KG1 (cell line): ENCODE measurements at regions not wholly inside any gene's neighbourhood (a gene's known extent, or its start where the extent isn't known, plus 50 kb on each side); places are given as distances from the start of the nearest gene placed in this dataset.
"Not testable (repeated sequence)": the region's sequence is repeated elsewhere in the genome, so short reads cannot be mapped to it uniquely, and the experiment has no call there.

Source experiments
- DNase-seq: peaks from one replicate; lab custom pipeline; 2025; lab: John Stamatoyannopoulos, UW

DNA sequence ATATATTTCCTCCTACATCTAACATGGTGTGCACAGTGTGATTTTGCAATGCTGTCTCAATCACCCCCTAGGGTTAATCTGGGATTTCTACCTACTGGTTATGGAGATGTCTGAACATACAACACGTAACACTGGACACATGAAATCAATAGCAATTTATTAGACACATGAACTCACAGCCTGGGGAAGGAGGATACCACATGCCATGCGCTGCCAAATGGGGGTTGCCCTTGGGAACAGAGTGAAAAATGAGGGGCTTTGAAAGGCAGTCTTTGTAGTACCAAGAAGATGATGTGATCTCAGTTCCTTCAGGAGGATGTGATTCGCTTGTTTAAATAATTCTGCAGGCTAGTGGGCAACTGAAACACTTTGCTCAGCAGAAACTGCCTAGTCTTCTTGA is 253.6 kb upstream of the LRRC4C start:
- no peak for DNase-seq

DNA sequence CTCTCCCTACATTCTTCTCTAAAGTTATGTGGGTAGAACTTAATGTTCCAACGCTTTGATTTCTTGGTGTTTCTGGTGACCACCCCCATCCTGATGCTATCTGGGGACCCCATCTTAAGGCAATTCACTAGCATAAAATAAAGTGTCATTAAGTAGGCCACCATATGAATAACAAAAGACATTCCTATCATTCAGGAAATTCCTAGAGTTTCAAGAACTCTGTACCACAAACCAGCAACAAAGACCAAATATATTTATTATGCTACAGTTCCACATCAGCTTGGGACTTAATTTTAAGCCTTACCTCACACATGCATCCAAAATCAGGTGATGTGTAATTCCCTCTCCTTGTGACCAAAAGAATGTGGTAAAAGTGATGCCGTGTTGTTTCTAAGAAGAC is 254.6 kb upstream of the LRRC4C start:
- DNase-seq = no peak

DNA sequence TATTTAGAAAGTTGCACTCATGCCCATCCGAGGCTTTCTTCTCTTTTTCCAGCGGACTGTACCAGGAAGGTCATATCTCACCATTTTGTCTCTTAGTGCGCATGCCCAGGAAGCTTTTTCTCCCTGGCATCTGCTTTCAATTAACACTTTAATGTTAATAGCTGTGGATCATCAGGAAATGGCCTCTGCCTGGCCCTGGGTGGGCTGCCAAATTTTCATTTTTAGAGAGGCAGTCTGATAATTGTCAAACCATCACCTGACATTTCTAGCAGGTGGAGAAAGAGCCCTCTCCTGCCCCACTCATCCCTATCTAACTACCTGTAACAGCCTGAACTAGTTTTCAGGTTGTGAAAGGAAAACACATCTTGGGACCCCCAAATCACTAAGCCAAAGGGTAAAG is 257.4 kb upstream of the LRRC4C start:
- DNase-seq = no peak

DNA sequence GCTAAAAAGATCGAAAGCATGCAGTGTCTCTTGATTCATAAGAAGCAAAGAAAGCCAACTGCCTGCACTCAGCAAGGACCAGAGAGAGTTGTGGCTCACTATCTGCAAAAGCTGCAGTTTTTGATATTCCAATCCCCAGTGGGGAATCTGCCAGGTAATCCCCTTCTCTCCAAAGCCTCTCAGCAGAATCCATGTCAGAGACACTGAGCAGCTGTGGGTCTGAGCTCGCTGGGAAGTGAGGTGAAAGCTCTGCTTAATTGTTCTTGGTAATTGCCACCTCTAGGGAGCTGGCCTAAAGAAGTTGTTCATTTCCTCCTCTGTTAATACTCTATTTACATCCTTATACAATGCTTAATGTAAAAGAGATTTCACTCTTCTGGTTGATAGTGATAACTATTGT is 261.3 kb upstream of the LRRC4C start:
- DNase-seq = no peak

DNA sequence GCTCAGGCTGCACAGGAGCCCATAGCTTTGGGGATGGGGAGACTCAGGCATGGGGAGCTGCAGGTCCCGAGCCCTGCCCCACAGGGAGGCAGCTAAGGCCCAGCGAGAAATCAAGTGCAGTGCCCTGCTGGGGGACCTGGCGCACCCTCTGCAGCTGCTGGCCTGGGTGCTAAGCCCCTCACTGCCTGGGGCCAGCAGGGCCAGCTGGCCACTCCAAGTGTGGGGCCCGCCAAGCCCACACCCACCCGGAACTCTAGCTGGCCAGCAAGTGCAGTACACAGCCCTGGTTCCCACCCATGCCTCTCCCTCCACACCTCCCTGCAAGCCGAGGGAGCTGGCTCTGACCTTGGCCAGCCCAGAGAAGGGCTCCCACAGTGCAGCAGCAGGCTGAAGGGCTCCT is 268.7 kb upstream of the LRRC4C start:
- not testable (repeated sequence) for DNase-seq

DNA sequence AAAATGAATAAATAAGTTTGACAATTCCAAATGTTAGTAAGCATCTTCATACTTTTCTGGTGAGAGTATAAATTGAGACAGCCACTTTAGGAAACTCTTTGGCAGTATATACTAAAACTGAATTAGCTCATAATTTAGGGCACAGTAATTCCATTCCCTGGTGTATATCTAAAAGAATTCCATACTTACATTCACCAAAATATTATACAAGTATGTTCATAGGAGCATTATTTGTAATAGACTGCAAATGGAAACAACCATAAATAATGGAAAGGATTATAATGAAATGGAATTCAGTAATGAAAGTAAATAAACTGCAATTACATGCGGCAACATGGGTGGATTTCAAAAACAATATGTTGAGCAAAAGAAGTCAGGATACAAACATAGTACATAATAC is 315.8 kb upstream of the LRRC4C start:
- no peak for DNase-seq

DNA sequence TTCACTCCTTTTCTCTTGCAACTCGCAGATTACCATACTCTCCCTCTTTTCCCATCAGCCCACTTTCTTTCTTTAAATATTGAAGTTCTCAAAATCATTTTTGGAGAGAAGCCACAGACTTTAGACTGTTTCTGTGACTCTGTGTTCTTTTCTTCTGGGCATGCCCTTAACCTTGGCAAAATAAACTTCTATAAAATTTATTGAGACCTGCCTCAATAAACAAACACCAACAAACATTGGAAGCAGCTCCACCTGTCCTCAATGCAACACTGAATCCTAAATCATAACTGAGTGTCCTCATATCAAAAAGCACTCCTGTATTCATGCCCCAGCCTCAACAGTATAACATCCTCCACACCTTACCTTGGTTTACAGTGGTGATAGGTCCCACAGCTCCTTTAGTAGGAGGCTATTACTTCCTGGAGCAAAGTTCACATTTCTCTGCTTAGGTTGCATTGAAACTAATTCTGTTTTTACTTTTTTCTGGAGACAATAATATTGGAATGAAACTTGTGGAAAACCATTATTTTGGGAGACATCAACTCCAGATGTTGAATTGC is 320.0 kb upstream of the LRRC4C start:
- DNase-seq = no peak

DNA sequence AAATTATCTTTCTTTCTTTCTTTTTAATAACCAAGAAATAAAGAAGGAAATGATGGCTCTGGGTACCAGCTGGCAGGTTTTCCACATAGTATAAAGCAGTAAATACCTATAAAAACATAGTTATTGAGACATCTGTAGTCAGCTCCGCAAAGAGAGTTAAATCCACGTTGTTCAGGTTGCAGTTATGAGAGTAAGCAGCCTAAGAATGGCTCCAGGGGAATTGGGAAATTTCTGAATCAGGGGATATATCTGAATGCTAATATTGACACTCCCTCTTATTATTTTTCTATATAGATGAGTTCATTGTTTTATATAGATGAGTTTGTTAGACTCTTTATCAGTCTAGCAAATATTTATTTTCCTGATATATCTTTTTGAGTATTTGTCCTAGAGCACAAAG is 322.0 kb upstream of the LRRC4C start:
- DNase-seq = no peak

DNA sequence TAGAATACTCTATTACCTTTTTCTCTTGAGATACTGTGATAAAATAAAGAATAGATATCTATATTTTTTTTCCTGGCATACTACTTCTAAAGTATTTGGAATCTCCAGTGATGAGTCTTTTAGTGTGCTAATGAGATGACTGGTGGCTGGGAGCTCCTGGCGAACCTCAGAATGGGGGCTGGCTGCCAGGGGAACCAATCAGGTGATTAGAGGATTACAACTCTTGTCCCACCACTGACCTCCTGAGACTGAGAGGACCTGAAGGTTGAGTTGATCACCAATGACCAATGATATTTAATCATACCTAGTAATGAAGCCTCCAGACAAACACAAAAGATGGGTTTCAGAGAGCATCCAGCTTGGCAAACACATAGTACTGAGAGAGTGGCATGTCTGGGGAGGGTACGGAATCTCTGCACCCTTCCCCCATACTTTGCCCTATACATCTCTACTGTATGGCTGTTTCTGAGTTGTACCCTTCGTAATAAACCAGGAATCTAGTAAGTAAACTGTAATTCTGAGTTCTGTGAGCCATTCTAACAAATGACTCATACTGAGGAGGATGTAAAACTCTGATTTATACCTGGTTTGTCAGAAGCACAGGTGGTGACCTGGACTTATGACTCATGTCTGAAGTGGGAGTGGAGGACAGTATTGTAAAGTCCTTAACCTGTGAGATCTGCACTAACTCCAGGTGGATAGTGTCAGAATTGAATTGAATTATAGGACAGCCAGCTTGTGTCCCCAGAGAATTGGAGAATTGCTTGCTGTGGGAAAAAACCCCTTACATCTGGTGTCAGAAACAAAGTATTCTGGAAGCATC is 325.3 kb upstream of the LRRC4C start:
- DNase-seq = no peak

DNA sequence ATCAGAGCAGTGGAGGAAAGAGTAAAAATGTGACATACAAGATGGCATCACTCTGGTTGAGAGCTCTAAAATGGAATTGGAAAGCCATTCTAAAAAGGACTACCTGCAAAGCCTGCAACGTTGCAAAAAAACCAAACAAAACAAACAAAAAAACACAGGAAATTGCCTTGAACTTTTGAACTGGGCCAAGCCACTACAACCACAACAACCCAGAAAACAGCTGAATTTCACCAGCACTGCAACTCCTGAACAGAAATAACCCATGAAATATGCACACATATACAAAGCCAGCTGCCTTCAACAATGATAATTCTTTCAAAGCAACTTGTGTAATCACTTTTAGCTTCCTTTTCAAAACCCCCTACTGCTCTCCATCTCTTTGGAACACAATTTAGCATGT is 326.6 kb upstream of the LRRC4C start:
- DNase-seq = no peak

DNA sequence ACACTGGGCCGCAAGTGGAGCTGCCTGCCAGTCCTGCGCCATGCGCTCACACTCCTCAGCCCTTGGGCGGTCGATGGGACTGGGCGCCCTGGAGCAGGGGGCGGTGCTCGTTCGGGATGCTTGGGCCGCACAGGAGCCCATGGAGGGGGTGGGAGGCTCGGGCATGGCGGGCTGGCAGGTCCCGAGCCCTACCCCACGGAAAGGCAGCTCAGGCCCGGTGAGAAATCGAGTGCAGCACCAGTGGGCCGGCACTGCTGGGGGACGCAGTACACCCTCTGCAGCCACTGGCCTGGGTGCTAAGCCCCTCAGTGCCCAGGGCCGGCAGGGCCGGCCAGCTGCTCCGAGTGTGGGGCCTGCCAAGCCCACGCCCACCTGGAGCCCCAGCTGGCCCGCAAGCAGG is 328.7 kb upstream of the LRRC4C start:
- no peak for DNase-seq

DNA sequence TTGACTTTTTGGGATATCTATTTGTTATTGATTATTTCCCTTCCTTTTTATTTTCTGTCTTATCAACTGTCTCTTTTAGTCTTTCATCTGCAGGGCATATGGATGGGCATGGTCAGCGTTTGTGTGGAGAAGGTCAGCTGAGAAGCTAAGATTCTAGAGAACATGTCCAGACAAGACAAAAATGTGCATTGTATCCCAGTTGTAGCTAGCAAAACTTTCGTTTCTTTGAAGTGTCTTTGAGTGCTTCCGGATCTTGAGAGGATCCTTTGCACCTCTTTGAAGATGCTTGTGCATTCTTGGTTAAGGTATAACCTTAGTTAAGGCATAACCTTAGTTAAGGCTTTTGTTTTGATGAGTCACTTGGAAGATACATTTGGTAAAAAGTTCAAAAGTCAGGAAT is 329.9 kb upstream of the LRRC4C start:
- no peak for DNase-seq

DNA sequence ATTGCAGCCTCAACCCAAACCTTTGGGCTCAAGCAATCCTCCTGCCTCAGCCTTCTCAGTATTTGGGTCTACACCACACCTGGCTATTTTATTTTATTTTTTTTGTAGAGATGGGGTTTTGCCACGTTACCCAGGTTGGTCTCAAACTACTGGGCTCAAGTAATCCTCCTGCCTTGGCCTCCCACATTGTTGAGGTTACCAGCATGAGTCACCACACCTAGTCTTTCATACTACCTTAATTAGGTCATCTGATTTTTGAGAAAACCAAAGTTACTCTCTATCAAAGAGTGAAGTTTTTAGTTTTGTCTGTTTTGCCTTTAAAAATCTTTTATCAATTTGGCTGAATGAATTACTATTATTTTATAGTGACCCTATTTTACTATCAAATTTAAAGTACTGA is 335.6 kb upstream of the LRRC4C start:
- DNase-seq = no peak

DNA sequence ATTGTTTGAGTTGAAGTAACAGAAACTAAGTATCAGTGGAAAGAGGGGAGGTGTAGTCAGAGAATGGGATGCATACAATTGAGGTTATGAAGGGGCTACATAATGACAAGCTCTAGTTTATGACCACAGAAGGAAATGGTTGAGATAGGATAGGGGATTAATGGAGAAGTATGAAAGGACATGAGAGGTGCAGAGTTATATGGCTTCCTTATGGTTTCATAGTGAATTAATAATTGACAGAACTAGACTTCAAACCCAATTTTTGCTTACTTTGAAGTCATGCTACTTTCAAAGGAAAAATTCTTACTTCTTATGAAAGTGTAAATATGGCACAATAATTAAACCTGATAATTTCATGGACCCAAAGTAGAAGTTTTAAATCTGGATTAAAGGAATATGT is 340.3 kb upstream of the LRRC4C start:
- DNase-seq = no peak

DNA sequence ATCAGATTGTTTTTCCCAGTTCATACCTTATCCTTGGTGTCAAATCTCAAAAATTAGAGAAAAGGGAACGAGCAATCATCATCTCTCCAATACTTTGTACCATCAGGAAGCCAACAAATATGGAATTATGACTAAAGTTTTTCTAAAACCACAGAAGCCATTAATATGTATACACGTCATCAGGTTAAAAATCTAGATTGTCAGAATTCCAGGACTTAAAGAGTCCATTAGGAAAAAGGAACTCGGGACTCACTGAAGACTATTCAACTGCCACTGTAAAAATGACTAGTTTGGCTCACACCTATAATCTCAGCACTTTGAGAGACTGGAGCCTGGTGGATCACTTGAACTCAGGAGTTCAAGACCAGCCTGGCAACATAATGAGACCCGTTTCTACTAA is 344.4 kb upstream of the LRRC4C start:
- no peak for DNase-seq

DNA sequence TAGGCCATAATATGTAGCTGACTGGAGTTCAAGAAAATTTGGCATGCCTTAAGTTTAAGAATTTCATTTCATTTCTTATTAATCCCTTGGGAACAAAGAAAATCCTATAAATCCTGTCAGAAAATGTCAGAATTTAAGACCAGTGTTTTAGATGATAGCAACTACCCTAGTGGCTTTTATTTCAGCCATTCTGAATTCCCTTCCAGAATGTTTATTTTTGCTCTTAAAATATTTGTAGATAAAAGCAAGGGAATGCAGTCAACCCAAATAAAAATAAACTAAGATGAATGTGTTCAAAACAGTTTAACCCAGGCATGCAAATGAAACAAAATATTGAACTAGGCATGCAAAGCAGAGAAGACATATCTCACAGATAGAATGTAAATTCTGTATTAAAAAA is 356.9 kb upstream of the LRRC4C start:
- no peak for DNase-seq

DNA sequence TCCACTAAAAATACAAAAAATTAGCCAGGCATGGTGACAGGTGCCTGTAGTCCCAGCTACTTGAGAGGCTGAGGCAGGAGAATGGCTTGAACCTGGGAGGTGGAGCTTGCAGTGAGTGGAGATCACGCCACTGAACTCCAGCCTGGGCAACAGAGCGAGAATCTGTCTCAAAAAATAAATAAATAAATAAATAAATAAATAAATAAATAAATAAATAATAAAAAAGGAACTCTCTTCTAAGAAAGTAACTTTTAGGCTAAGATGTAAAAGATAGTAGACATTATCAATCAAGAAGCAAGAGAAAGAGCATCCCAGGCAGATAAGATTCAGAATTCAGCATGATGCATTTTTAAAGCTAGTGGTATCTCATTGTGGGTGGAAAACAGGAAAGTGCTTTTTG is 364.8 kb upstream of the LRRC4C start:
- not testable (repeated sequence) for DNase-seq

DNA sequence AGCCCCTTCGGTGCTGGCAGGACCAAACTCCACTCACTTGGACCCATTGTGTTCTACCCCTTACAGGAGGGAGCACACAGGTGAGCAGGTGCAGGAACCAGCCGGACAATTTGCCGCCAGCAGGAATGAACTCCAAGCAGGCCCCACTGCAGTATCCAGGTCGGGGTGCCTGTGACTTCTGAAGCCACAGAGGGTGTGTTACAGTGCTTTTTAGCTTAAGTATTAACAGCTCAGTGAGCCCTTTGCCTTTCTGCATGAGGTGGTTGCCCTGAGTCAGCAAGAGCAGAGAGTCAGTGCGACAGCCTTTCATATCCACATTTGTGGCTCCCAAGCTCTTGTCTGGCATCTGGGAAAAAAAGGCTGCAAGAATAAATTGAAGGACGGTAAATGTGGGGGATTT is 366.6 kb upstream of the LRRC4C start:
- DNase-seq = no peak

DNA sequence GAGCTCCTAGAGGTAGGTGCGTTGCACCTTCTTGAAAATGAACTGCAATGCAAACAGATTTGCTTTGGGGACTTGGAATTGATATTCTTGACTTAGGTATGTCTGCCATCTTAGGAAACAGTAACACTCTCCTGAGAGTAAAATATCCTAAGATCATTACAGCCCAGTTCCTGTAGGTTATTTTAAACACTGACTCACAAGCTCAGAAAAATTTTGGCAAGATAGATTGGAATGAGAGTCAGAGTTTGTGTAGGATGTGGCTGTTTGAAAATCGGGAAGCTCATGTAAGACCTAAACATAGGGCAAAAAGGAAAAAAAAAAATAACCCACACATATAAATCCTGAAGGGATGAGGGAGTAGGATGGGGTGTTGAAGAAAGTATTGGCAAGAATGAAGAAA is 377.0 kb upstream of the LRRC4C start:
- no peak for DNase-seq

DNA sequence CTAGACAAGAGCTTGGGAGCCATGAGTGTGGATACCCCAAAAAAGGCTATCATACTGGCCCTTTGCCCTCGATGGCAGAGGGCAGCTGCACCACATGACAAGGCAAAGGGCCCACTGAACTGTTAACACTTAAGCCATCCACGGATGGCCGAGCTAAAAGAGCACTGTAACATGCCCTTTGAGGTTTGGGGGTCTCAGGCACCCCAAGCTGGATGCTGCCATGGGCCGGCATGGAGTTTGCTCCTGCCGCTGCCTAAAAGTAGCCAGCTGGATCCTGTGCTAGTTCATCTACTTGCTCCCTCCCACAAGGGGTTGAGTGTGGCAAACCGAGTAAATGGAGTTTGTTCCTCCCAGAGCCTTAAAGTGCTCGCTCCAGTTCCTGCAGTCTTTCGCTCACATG is 383.2 kb upstream of the LRRC4C start:
- no peak for DNase-seq

DNA sequence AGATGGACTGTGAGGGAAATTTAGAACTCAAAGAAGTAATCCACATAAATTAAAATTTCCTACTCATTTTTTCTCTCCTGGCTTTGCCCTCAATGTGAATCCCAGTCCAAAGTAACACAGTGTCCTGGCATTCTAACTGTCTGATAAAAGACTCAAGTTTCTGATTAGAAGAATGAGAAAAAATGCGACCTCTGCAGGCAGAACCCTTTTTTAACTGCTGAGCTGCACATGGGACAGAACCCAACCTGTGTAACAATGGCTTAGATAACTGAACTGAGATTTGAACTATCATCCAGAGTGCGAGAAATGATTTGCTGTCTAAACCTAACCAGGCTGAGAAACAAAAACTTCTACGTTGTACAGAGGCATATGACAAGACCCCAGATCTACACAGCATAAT is 385.6 kb upstream of the LRRC4C start:
- DNase-seq = no peak

DNA sequence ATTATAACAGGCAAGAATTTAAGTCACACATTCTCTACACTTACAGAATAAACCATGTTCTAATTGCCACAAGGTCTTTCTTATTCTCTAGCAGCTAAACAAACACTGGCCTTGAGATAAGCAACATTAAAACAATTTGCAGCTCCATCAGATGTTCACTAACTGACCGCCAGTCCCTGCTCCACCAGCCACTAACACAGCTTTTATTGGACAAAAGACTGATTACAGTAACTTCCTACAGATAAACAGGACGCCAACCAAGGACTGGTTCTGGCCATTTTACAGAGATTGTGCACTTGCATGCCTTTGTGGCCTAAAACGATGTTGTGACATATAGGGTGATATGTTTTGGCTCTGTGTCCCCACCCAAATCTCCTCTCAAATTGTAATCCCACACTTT is 388.9 kb upstream of the LRRC4C start:
- DNase-seq = no peak

DNA sequence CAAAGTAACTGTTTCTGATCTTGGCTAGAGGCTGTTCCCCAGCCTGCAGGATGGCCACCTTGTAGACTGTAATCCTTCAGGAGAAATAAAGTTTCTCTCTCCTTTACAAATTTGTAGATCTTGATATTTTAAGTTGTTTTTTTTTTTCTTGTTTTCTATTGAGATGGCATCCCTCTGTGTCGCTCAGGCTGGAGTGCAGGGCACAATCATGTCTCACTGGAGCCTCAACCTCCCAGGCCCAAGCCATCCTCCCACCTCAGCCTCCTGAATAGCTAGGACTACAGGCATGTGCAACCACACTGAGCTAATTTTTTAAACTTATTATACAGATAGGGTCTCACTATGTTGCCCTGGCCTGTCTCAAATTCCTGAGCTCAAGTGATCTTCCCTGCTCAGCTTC is 389.8 kb upstream of the LRRC4C start:
- DNase-seq = no peak

DNA sequence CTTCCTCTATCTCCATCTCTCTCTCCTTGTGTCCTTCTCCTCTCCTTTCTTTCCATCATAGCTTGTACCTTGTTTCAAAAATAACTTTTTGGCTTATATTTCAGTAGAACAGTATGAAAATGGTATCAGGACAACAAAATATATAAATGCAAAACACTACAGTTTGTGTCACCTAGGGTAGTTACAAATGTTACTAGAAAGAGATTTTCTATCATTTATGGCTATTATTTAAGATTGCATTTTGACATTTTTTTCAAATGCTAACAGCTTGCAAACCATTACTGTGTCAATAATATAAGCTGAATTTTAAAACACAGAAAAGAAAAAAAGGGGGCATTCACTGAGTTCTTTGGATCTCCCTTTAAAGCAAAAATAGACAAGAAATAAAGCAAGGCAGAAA is 392.3 kb upstream of the LRRC4C start:
- DNase-seq = no peak
